HepG2 (cell line): ENCODE measurements at regions not wholly inside any gene's neighbourhood (a gene's known extent, or its start where the extent isn't known, plus 50 kb on each side); places are given as distances from the start of the nearest gene placed in this dataset.

Source experiments
- ATAC-seq: fragments of 200-7000 bp; cut with Tn5 transposase; 3 replicates; pipeline ENCODE4 v1.9.1; 2020; ENCODE audit warnings: mild to moderate bottlenecking, moderate library complexity
- BruUV-seq: library from RNA; stranded (reverse); fragments of 400-500 nt; replicated peaks from 2 replicates; lab custom pipeline; 2021; lab: Mats Ljungman, UMichigan
- CTCF ChIA-PET: fragments of 300-600 bp; formaldehyde crosslinking; extraction: SDS; loops from one replicate; lab custom pipeline; 2021; ENCODE audit warnings: low total read pairs, inconsistent platforms, low intra/inter-chr PET ratio; lab: Yijun Ruan, JAX
- POLR2A ChIA-PET: fragments of 350-600 bp; sonication (Branson Sonifier 250); formaldehyde crosslinking; loops from one replicate; lab custom pipeline; 2020; ENCODE audit warnings: antibody characterized with exemption, inconsistent platforms; lab: Yijun Ruan, JAX
- DNase-seq: peaks from one replicate; pipeline ENCODE4 v3.0.0-alpha.2; 2015; ENCODE audit warnings: low spot score
- FAIRE-seq: peaks from 3 replicates; lab custom pipeline; 2011; peaks lifted over from hg19 to GRCh38; lab: Jason Lieb, UNC
- H2AFZ ChIP-seq: one replicate; pipeline ENCODE4 v1.6.1; 2011; ENCODE audit warnings: low read length, inconsistent platforms
- H3K27ac ChIP-seq: fragments of 300-600 bp; 3 replicates; pipeline ENCODE4 v1.8.0; 2011; ENCODE audit warnings: mixed run types, mild to moderate bottlenecking, mixed read lengths, low read length, inconsistent platforms; ENCODE audit not compliant: insufficient read depth; ENCODE audit errors: extremely low read length
- H3K27me3 ChIP-seq, 2 experiments: fragments of 200-600 bp in 1 of 2; 2 replicates in 1 of 2; 3 replicates in 1 of 2; pipeline versions ENCODE4 v1.6.0 to v1.8.0; 2011; ENCODE audit warnings: low read length in 2 of 2, mild to moderate bottlenecking in 2 of 2, moderate library complexity in 2 of 2, inconsistent platforms in 1 of 2; ENCODE audit not compliant: insufficient read depth in 2 of 2, control insufficient read depth in 1 of 2
- H3K36me3 ChIP-seq, 2 experiments: fragments of 200-600 bp in 1 of 2; replicated peaks in 1 of 2; 2 replicates in 1 of 2; 3 replicates in 1 of 2; pipeline versions ENCODE4 v1.5.1 to v1.8.0; 2011; ENCODE audit warnings: low read length in 2 of 2, inconsistent platforms in 1 of 2; ENCODE audit not compliant: insufficient read depth in 2 of 2, control insufficient read depth in 1 of 2
- H3K4me1 ChIP-seq: 2 replicates; pipeline ENCODE4 v1.5.1; 2012; ENCODE audit warnings: low read length, inconsistent platforms; ENCODE audit not compliant: insufficient read depth
- H3K4me2 ChIP-seq: 2 replicates; pipeline ENCODE4 v1.6.0; 2011; ENCODE audit warnings: low read depth, low read length, inconsistent platforms
- H3K4me3 ChIP-seq, 3 experiments: fragments of 200-600 bp in 1 of 3; sonication (generic), shearing (Covaris generic) in 1 of 3; replicated peaks in 1 of 3; 2 replicates each; pipeline ENCODE4 v1.5.1; 2011 to 2016; ENCODE audit warnings: low read length in 3 of 3, inconsistent platforms in 2 of 3, low read depth in 2 of 3, mild to moderate bottlenecking in 2 of 3, control low read depth in 1 of 3, mixed read lengths in 1 of 3; ENCODE audit not compliant: insufficient read depth in 1 of 3
- H3K79me2 ChIP-seq: one replicate; pipeline ENCODE4 v1.6.1; 2011; ENCODE audit warnings: low read length, inconsistent platforms; ENCODE audit not compliant: insufficient read depth
- H3K9ac ChIP-seq: 2 replicates; pipeline ENCODE4 v1.6.0; 2011; ENCODE audit warnings: mild to moderate bottlenecking, low read depth, low read length, inconsistent platforms; ENCODE audit not compliant: insufficient read depth
- H3K9me3 ChIP-seq: 2 replicates; pipeline ENCODE4 v1.5.1; 2012; ENCODE audit warnings: mild to moderate bottlenecking, low read length
- H4K20me1 ChIP-seq: 2 replicates; pipeline ENCODE4 v1.6.0; 2011; ENCODE audit warnings: inconsistent platforms, mild to moderate bottlenecking, low read length, moderate library complexity; ENCODE audit not compliant: insufficient read depth
- CENPBD1 ChIP-seq: sonication (generic); formaldehyde crosslinking; IDR thresholded peaks from 2 replicates; pipeline ENCODE4 v1.8.0; 2022; ENCODE audit warnings: missing genetic modification reagents, low read depth, mild to moderate bottlenecking, borderline replicate concordance
- ELF1 ChIP-seq: sonication (generic); formaldehyde crosslinking; IDR thresholded peaks from 2 replicates; pipeline ENCODE4 v1.4.0; 2020; ENCODE audit warnings: missing genetic modification reagents
- GMEB2 ChIP-seq: IDR thresholded peaks from 2 replicates; pipeline ENCODE4 v1.6.1; 2016; ENCODE audit warnings: missing biosample characterization, missing genetic modification reagents, low read depth
- HCFC1 ChIP-seq: fragments of 150-350 bp; IDR thresholded peaks from 2 replicates; pipeline ENCODE4 v1.6.1; 2014; ENCODE audit warnings: low read depth, low read length
- KAT8 ChIP-seq: IDR thresholded peaks from 2 replicates; pipeline ENCODE4 v1.6.1; 2016; ENCODE audit warnings: missing genetic modification reagents, missing compliant biosample characterization
- LCORL ChIP-seq, 2 experiments: fragments of 450-650 bp in 1 of 2; sonication (generic) in 1 of 2; formaldehyde crosslinking in 1 of 2; IDR thresholded peaks; 2 replicates each; pipeline versions ENCODE4 v1.5.0 to v1.6.1; 2017 to 2020; ENCODE audit warnings: antibody characterized with exemption in 1 of 2, missing genetic modification reagents in 1 of 2
- MAFF ChIP-seq: IDR thresholded peaks from 2 replicates; pipeline ENCODE4 v1.6.1; 2011; ENCODE audit warnings: low read depth, low read length, improper control_type of control experiment
- MAFK ChIP-seq, 2 experiments: IDR thresholded peaks in 1 of 2; conservative IDR thresholded peaks in 1 of 2; 2 replicates each; pipeline ENCODE4 v1.6.1; 2011; ENCODE audit warnings: improper control_type of control experiment in 2 of 2, low read length in 2 of 2
- RELA ChIP-seq: sonication (generic); formaldehyde crosslinking; IDR thresholded peaks from 2 replicates; pipeline ENCODE4 v1.4.0; 2020; ENCODE audit warnings: missing genetic modification reagents
- SMC3 ChIP-seq: IDR thresholded peaks from 2 replicates; pipeline ENCODE4 v1.6.1; 2011; ENCODE audit warnings: low read length, improper control_type of control experiment
- WGBS: methylation state at CpG from one replicate; pipeline ENCODE4 v1.1.6; 2017; ENCODE audit warnings: low lambda C conversion rate; 5-methylcytosine and 5-hydroxymethylcytosine counted together
- in situ Hi-C: cut with HindIII; loops from 2 replicates; pipeline ENCODE4 v1.10.0; 2017; ENCODE audit warnings: low pct_unique_long_range_greater_than_20kb; ENCODE audit not compliant: extremely low pct_ligation_motif_present
- intact Hi-C: fragments of 100-400 bp; cut with micrococcal nuclease; formaldehyde crosslinking; loops from one replicate; pipeline ENCODE4 v1.10.0; 2022; ENCODE audit not compliant: unreplicated experiment

- Histone ChIP-seq H3K79me2 (no peaks in the 10 kb centered on the region), H3K27ac (no peak overlapping the region), H3K36me3 (no peaks in the 10 kb centered on the region), H3K9me3 (no peaks in the 10 kb centered on the region), H3K27me3 (no peaks in the 10 kb centered on the region), H3K4me1 (no peaks in the 10 kb centered on the region), H3K4me3 (no peak overlapping the region), H2AFZ (no peak overlapping the region), H3K9ac (no peak overlapping the region), H3K4me2 (no peak overlapping the region), H4K20me1 (no peaks in the 10 kb centered on the region)
- TF ChIP-seq MAFK (conservative IDR thresholded peaks at IDR 0.05 in 1 of 2, IDR thresholded peaks at IDR 0.05 in 1 of 2; ENCODE audit: low read length in 2 of 2) (peak; percentile 84 to 93), LCORL (IDR thresholded peaks at IDR 0.05) (no peak), LCORL (CRISPR knock-in tag; IDR thresholded peaks at IDR 0.05) (no peak), MAFF (peak; percentile 90), SMC3 (no peak), HCFC1 (no peak), ELF1 (no peak), RELA (CRISPR knock-in tag) (no peak), CENPBD1 (no peak)
- in situ Hi-C loops (no loop called here), intact Hi-C loops (no loop called here)
- 4% methylated on average over 3 of the region's 3 CpGs for WGBS
- POLR2A ChIA-PET, result no interaction called here
- DNase-seq (no peak), ATAC-seq (no peak), FAIRE-seq (no peak)
- CTCF ChIA-PET, result no interaction called here
- BruUV-seq, result no TSS peak
These were observed 272.5 kb upstream of the CELF4 start for GRCh38 chr18:37838083-37838482.

- Histone ChIP-seq H3K9ac (no peak overlapping the region), H4K20me1 (no peaks in the 10 kb centered on the region), H3K27me3 (no peaks in the 10 kb centered on the region), H3K36me3 (no peaks in the 10 kb centered on the region), H2AFZ (no peak overlapping the region), H3K4me2 (no peak overlapping the region), H3K27ac (no peak overlapping the region), H3K4me1 (no peaks in the 10 kb centered on the region), H3K4me3 (no peak overlapping the region), H3K9me3 (no peaks in the 10 kb centered on the region), H3K79me2 (no peaks in the 10 kb centered on the region)
- POLR2A ChIA-PET, result no interaction called here
- FAIRE-seq (no peak), ATAC-seq (no peak), DNase-seq (no peak)
- intact Hi-C loops (no loop called here), in situ Hi-C loops (no loop called here)
- CTCF ChIA-PET, result no interaction called here
- TF ChIP-seq GMEB2 (no peak), KAT8 (CRISPR knock-in tag) (no peak)
- BruUV-seq, result no TSS peak
- WGBS, result 5% methylated on average over 1 of the region's 1 CpG
These were observed 270.7 kb upstream of the CELF4 start for GRCh38 chr18:37836071-37836970.
